PFSK-1 (cell line): ENCODE measurements at regions not wholly inside any gene's neighbourhood (a gene's known extent, or its start where the extent isn't known, plus 50 kb on each side); places are given as distances from the start of the nearest gene placed in this dataset.

ENCODE experiments used
- POLR2AphosphoS5 ChIP-seq: IDR thresholded peaks from 2 replicates; pipeline ENCODE4 v1.6.1; 2012; ENCODE audit warnings: low read depth, mild to moderate bottlenecking, control low read depth, low read length, moderate library complexity
- REST ChIP-seq, 2 experiments: IDR thresholded peaks; 2 replicates each; pipeline versions ENCODE4 v1.6.1 to v1.8.0; 2011 to 2012; ENCODE audit warnings: low read depth in 2 of 2, low read length in 2 of 2, control low read depth in 1 of 2, inconsistent platforms in 1 of 2, mild to moderate bottlenecking in 1 of 2, moderate library complexity in 1 of 2; ENCODE audit not compliant: insufficient read depth in 1 of 2
- TAF1 ChIP-seq: IDR thresholded peaks from 2 replicates; pipeline ENCODE4 v1.6.1; 2012; ENCODE audit warnings: low read length, control low read depth, borderline replicate concordance; ENCODE audit not compliant: insufficient read depth

GRCh38 chr3:72353236-72354128, 494.8 kb downstream of the SHQ1 start:
- TF ChIP-seq POLR2AphosphoS5 (no peak), TAF1 (no peak), REST (IDR thresholded peaks at IDR 0.05; ENCODE audit: insufficient read depth in 1 of 2, low read depth in 2 of 2, low read length in 2 of 2) (no peak)
